Natural killer cell (primary cell): ENCODE measurements at regions not wholly inside any gene's neighbourhood (a gene's known extent, or its start where the extent isn't known, plus 50 kb on each side); places are given as distances from the start of the nearest gene placed in this dataset.

Experiments used
- ATAC-seq, 3 donors: fragments of 150-1000 bp in 2 of 3; fragments of 200-7000 bp in 1 of 3; cut with Tn5 transposase; 1 replicate in 1 of 3; 2 replicates in 2 of 3; pipeline ENCODE4 v1.10.0; 2021; ENCODE audit warnings: mild to moderate bottlenecking in 2 of 3, moderate library complexity in 2 of 3
- DNase-seq, 2 donors: peaks; one replicate each; pipeline versions ENCODE4 v3.0.0 to v3.0.0-alpha.2; 2013 to 2021; ENCODE audit warnings: mixed read lengths in 1 of 2
- H3K27ac ChIP-seq: one replicate; pipeline ENCODE4 v1.5.1; 2013; ENCODE audit warnings: mild to moderate bottlenecking, low read length
- H3K27me3 ChIP-seq: one replicate; pipeline ENCODE4 v1.6.1; 2013; ENCODE audit warnings: low read length; ENCODE audit not compliant: control insufficient read depth, insufficient read depth
- H3K36me3 ChIP-seq: one replicate; pipeline ENCODE4 v1.6.1; 2013; ENCODE audit warnings: low read length; ENCODE audit not compliant: control insufficient read depth, insufficient read depth
- H3K4me1 ChIP-seq: one replicate; pipeline ENCODE4 v1.6.1; 2013; ENCODE audit warnings: low read length; ENCODE audit not compliant: control insufficient read depth, insufficient read depth
- H3K4me3 ChIP-seq: one replicate; pipeline ENCODE4 v1.5.1; 2013; ENCODE audit warnings: low read length
- H3K9me3 ChIP-seq: one replicate; pipeline ENCODE4 v1.6.1; 2013; ENCODE audit warnings: low read length; ENCODE audit not compliant: control insufficient read depth, insufficient read depth
- H3K27ac Mint-ChIP-seq, 2 donors: one replicate each; pipeline ENCODE4 v1.8.0; 2022; ENCODE audit warnings: mild to moderate bottlenecking in 2 of 2, mixed read lengths in 2 of 2, moderate library complexity in 1 of 2
- H3K27me3 Mint-ChIP-seq, 2 donors: one replicate each; pipeline ENCODE4 v1.8.0; 2022; ENCODE audit warnings: low read depth in 2 of 2, mixed read lengths in 2 of 2
- H3K36me3 Mint-ChIP-seq: one replicate; pipeline ENCODE4 v1.8.0; 2022; ENCODE audit warnings: mixed read lengths
- H3K4me1 Mint-ChIP-seq, 2 donors: one replicate each; pipeline ENCODE4 v1.8.0; 2022; ENCODE audit warnings: mixed read lengths in 2 of 2
- H3K4me3 Mint-ChIP-seq: one replicate; pipeline ENCODE4 v1.8.0; 2022; ENCODE audit warnings: mild to moderate bottlenecking, moderate library complexity, mixed read lengths
- H3K9me3 Mint-ChIP-seq, 2 donors: one replicate each; pipeline ENCODE4 v1.8.0; 2022; ENCODE audit warnings: mixed read lengths in 2 of 2
- CTCF ChIP-seq: fragments of 200-600 bp; IDR thresholded peaks from one replicate; pipeline ENCODE4 v1.8.0; 2022; ENCODE audit warnings: antibody characterized with exemption
- WGBS: methylation state at CpG from one replicate; pipeline ENCODE4 v1.1.7; 2013; ENCODE audit warnings: missing lambda C conversion rate; ENCODE audit not compliant: insufficient coverage; 5-methylcytosine and 5-hydroxymethylcytosine counted together
- intact Hi-C: fragments of 100-400 bp; cut with micrococcal nuclease; formaldehyde crosslinking; loops from one replicate; pipeline ENCODE4 v1.14.2; 2022

DNA sequence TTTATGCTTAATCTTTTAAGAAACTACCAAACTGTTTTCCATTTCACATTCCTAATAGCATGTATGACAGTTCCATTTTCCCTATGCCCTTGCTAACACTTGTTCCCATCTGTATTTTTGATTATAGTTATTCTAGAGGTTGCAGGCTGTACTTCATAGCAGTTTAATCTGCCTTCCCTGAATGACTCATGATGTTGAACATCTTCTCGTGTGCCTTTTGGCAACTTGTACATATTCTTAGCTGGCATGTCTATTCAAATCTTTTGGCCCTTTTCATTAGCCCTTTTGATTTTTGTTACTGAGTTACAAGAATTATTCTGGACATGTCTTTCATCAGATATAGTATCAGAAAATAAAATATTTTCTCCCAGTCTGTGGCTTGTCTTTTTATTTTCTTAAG, 320.3 kb downstream of the DIRAS2 start:
- no peak for ATAC-seq
- Mint-ChIP-seq H3K27ac (no peak overlapping the region), H3K27me3 (peaks cover 16 to 17% of the 10 kb centered on the region in 2 donors), H3K4me3 (no peak overlapping the region), H3K4me1 (no peaks in the 10 kb centered on the region), H3K9me3 (no peaks in the 10 kb centered on the region), H3K36me3 (no peaks in the 10 kb centered on the region)
- WGBS: 56% methylated on average over 1 of the region's 1 CpG
- intact Hi-C loops: no loop called here
- TF ChIP-seq CTCF: no peak
- Histone ChIP-seq H3K27ac (no peak overlapping the region), H3K9me3 (no peaks in the 10 kb centered on the region), H3K4me3 (no peak overlapping the region), H3K27me3 (no peaks in the 10 kb centered on the region), H3K4me1 (no peaks in the 10 kb centered on the region), H3K36me3 (no peaks in the 10 kb centered on the region)
- no peak for DNase-seq

- Mint-ChIP-seq H3K9me3 (no peaks in the 10 kb centered on the region), H3K4me1 (no peaks in the 10 kb centered on the region), H3K4me3 (no peak overlapping the region), H3K27me3 (peaks cover 16 to 20% of the 10 kb centered on the region in 2 donors), H3K27ac (no peak overlapping the region), H3K36me3 (no peaks in the 10 kb centered on the region)
- WGBS: 74% methylated on average over 6 of the region's 6 CpGs
- H3K4me3 ChIP-seq: no peak overlapping the region
- H3K4me1 ChIP-seq: no peaks in the 10 kb centered on the region
- no peaks in the 10 kb centered on the region for H3K36me3 ChIP-seq
- H3K27me3 ChIP-seq: no peaks in the 10 kb centered on the region
- TF ChIP-seq CTCF: no peak
- ATAC-seq (no peak), DNase-seq (no peak)
- no peak overlapping the region for H3K27ac ChIP-seq
- no peaks in the 10 kb centered on the region for H3K9me3 ChIP-seq
- intact Hi-C loops: no loop called here
Measured at GRCh38 chr9:90325913-90326653, 316.5 kb downstream of the DIRAS2 start.

GRCh38 chr9:90330231-90330630, 312.4 kb downstream of the DIRAS2 start:
- Histone ChIP-seq H3K27ac (no peak overlapping the region), H3K36me3 (no peaks in the 10 kb centered on the region), H3K4me3 (no peak overlapping the region), H3K4me1 (no peaks in the 10 kb centered on the region), H3K9me3 (no peaks in the 10 kb centered on the region), H3K27me3 (no peaks in the 10 kb centered on the region)
- Mint-ChIP-seq H3K27ac (no peak overlapping the region), H3K9me3 (no peaks in the 10 kb centered on the region), H3K27me3 (peaks cover 26 to 51% of the 10 kb centered on the region in 2 donors), H3K4me3 (no peak overlapping the region), H3K36me3 (no peaks in the 10 kb centered on the region), H3K4me1 (no peaks in the 10 kb centered on the region)
- DNase-seq (no peak), ATAC-seq (no peak)
- intact Hi-C loops: no loop called here
- no peak for TF ChIP-seq CTCF
- 79% methylated on average over 3 of the region's 3 CpGs for WGBS
